GM10248 (cell line): ENCODE measurements at regions not wholly inside any gene's neighbourhood (a gene's known extent, or its start where the extent isn't known, plus 50 kb on each side); places are given as distances from the start of the nearest gene placed in this dataset.

Source experiments
- CTCF ChIA-PET: fragments of 300-600 bp; sonication (Branson Sonifier 250); formaldehyde crosslinking; extraction: SDS; loops from one replicate; lab custom pipeline; 2021; ENCODE audit warnings: antibody characterized with exemption; lab: Yijun Ruan, JAX
- POLR2A ChIA-PET: fragments of 350-650 bp; sonication (Branson Sonifier 250); formaldehyde crosslinking; extraction: SDS; loops from one replicate; lab custom pipeline; 2020; ENCODE audit warnings: antibody characterized with exemption; lab: Yijun Ruan, JAX
- DNase-seq: peaks from one replicate; pipeline ENCODE4 v3.0.0; 2012; ENCODE audit errors: extremely low spot score
- TF ChIP-seq, protein P1 (sequence below): IDR thresholded peaks from 2 replicates; pipeline ENCODE4 v1.5.1; 2012; ENCODE audit warnings: mild to moderate bottlenecking, low read depth; ENCODE audit errors: extremely low read depth, missing control alignments, control extremely low read depth

DNA sequence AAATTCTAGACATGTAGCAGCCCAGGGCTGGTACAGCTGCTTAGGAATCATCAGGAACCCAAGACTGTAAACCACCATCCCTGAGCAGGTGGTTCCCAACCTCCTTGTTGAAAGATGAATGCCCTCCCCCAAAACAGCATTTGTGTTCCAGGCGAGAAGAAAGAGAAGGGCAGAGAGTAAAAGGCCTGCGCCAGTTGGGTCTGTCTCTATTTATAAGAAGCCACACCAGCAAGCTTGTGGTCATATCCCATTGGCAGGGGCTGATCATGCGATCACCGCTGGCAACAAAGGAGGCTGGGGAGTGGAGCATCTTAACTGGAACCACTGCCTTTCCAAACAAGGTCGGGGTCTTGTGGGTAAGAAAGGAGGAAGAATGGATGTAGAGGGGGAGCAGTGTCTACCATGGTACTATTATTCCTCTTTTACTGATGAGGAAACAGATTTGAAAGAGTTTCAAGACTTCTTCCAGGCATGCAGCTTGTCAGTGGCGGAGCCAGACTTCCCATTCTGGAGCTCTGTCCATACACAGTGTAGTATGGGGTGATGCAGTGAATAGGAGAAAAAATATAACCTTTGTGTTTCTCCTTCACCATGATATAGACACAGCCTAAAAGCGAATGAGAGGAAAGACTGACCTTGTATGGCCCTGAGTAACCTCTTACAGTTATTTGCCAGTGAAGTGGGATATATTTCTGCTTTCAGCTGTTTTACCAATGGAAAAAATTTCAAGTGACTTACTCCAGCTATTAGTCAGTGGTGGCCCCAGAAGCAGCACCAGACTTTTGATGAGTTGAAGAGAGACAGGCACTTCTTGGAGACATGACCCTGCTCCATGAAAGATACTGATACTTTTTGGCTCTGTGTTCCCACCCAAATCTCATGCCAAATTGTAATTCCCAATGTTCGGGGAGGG lies 222.6 kb downstream of the ABHD5 start:
- POLR2A ChIA-PET = no interaction called here
- CTCF ChIA-PET = interaction anchor here (1.0 to 1.5 kb wide), 3 partner anchors 11 to 266 kb away, joined by 3 read pairs; no protein-coding TSS in a partner anchor
- TF ChIP-seq, protein P1, sequence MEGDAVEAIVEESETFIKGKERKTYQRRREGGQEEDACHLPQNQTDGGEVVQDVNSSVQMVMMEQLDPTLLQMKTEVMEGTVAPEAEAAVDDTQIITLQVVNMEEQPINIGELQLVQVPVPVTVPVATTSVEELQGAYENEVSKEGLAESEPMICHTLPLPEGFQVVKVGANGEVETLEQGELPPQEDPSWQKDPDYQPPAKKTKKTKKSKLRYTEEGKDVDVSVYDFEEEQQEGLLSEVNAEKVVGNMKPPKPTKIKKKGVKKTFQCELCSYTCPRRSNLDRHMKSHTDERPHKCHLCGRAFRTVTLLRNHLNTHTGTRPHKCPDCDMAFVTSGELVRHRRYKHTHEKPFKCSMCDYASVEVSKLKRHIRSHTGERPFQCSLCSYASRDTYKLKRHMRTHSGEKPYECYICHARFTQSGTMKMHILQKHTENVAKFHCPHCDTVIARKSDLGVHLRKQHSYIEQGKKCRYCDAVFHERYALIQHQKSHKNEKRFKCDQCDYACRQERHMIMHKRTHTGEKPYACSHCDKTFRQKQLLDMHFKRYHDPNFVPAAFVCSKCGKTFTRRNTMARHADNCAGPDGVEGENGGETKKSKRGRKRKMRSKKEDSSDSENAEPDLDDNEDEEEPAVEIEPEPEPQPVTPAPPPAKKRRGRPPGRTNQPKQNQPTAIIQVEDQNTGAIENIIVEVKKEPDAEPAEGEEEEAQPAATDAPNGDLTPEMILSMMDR = no peak
- DNase-seq = no peak

DNA sequence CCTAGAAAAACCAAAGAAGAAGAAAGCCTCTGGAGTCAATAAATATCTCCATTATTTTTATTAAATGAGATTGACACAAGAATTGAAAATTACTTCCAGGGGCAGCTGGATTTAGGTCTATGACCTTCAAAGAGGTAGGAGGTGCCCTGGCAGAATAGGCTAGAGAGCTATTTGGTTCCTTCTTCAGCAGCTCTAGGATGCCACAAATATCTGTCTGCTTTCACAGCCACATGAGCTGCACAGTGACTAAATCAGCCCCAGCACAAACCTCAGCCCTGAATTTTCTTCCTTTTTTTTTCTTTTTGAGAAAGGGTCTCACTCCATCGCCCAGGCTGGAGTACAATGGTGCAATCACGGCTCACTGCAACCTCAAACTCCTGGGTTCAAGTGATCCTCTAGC lies 223.5 kb downstream of the ABHD5 start:
- no peak for DNase-seq
- TF ChIP-seq, protein P1 = no peak
- POLR2A ChIA-PET = no interaction called here
- CTCF ChIA-PET = interaction anchor here (1.1 to 1.2 kb wide), 2 partner anchors 9 to 10 kb away, joined by 3 read pairs; no protein-coding TSS in a partner anchor

DNA sequence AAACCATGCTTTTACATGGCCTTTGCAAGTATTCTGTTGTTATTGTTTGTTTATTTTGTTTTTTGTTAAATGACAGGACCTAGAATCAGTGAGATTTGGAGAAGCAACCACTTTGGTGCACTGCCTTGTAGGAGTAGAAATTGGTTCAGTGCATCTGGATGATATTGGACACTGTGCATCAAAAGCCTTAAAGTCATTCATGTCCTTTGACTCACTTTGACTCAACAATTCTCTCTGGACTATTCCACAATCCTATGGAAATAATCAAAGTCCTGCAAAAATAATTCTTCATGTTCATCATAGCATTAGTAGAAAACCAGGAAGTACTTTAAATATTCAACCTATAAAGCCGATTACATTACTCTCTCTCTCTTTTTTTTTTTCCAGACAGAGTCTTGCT lies 224.8 kb downstream of the ABHD5 start:
- TF ChIP-seq, protein P1 = no peak
- CTCF ChIA-PET = no interaction called here

DNA sequence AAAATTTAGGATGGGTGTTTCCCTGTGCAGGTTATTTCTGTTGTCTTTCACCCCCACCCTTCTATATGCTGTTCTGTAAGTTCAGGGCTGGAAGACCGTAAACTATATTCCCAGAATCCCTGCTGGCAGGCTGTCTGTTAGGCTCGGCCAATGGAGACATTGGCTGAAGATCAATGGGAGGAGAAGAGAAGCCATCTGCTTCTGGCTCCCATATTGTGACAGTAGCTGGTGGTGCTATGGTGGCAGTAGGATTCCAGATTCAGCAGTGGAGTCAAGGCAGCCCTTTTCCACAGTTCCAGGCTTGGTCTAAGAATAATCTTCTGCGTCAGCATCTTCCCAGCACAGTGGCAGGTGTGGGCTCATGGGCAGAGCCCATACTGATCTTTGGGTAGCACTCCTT lies 226.6 kb downstream of the ABHD5 start:
- ChIA-PET POLR2A (no interaction called here), CTCF (interaction anchor here (2.5 to 2.7 kb wide), 2 partner anchors 9 to 62 kb away, joined by 5 to 12 read pairs; no protein-coding TSS in a partner anchor)
- no peak for DNase-seq
- TF ChIP-seq, protein P1 = no peak

More for the DNA sequence above, 224.8 kb downstream of the ABHD5 start:
- POLR2A ChIA-PET = no interaction called here
- DNase-seq = no peak

DNA sequence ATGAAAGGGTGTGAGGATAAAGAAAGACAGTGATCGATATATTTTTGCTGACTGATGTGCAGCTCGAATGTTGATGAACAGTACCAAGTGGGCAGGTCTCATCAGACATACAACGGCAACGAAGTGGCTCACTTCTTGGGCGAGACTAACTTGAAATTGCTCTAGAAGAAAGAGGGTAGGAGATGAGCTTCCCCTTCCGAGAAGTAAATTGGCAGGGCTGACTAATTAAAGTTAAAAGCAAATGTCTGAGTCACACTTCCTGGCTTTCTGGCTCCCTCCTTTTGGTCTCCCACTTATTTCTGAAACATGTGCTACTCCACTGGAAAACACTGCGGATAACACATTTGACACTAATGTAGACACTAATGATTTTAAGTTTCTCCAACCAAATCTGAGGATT lies 228.3 kb downstream of the ABHD5 start:
- TF ChIP-seq, protein P1 = no peak
- DNase-seq = no peak
- CTCF ChIA-PET = interaction anchor here (2.7 kb wide), 1 partner anchor 64 kb away, joined by 5 read pairs; no protein-coding TSS in a partner anchor
- POLR2A ChIA-PET = no interaction called here

DNA sequence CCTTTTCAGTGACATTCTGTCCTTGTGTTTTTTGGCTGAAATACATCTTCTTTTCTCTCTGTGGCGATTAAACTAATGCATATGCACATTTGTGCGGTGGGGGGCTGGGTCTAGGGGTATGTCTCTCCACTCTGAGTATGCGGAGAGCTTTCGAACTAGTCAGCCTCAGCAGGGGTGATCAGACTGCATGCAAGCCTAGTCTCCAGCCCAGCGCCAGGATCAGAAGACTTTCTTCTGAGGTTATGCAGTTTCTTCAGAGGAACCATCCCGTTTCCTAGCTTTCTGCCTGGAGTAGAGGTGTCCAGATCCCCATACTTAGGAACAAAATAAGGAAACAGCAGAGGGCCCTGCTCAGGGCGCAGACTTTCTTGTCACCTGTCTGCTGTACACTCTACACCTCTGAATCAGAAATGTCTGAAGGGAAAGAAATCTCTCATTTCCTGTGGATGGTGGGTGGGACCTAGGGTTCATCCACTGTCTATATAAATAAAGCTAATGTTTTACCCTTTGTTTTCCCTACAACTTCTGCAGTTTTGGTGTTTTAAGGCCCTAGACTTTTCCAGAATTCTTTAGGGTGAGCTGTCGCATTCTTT lies 230.4 kb downstream of the ABHD5 start:
- CTCF ChIA-PET = interaction anchor here (0.9 kb wide), 1 partner anchor 67 kb away, joined by 3 read pairs; no protein-coding TSS in a partner anchor
- DNase-seq = no peak
- POLR2A ChIA-PET = no interaction called here
- TF ChIP-seq, protein P1 = no peak
